SU-DHL-6 (cell line): ENCODE measurements at regions not wholly inside any gene's neighbourhood (a gene's known extent, or its start where the extent isn't known, plus 50 kb on each side); places are given as distances from the start of the nearest gene placed in this dataset.

Experiments
- H2AFZ ChIP-seq: fragments of 200-600 bp; sonication (generic); 2 replicates; pipeline ENCODE4 v1.6.1; 2014; ENCODE audit warnings: low read depth, mild to moderate bottlenecking, moderate library complexity, mixed read lengths, antibody characterized with exemption, low read length; ENCODE audit not compliant: severe bottlenecking
- H3F3A ChIP-seq: fragments of 200-600 bp; shearing (Covaris generic); 2 replicates; pipeline ENCODE4 v1.6.0; 2016; ENCODE audit warnings: antibody characterized with exemption, mild to moderate bottlenecking; ENCODE audit not compliant: insufficient read depth
- H3K27ac ChIP-seq: fragments of 200-600 bp; sonication (generic); 2 replicates; pipeline ENCODE4 v1.5.1; 2016; ENCODE audit warnings: low read depth, mild to moderate bottlenecking, low read length, moderate library complexity, mixed read lengths
- H3K27me3 ChIP-seq: fragments of 200-600 bp; sonication (generic), shearing (Covaris generic); 2 replicates; pipeline ENCODE4 v1.6.0; 2014; ENCODE audit warnings: mild to moderate bottlenecking, low read length
- H3K36me3 ChIP-seq: fragments of 200-600 bp; sonication (generic); 2 replicates; pipeline ENCODE4 v1.6.1; 2014; ENCODE audit warnings: mild to moderate bottlenecking, low read length, mixed read lengths
- H3K4me2 ChIP-seq: fragments of 300-600, 200-600 bp; shearing (Covaris generic), sonication (generic); 2 replicates; pipeline ENCODE4 v1.6.0; 2014; ENCODE audit warnings: low read length, low read depth, mild to moderate bottlenecking; ENCODE audit not compliant: poor library complexity, severe bottlenecking
- H3K4me3 ChIP-seq: fragments of 200-600 bp; sonication (generic); 2 replicates; pipeline ENCODE4 v1.5.1; 2014; ENCODE audit warnings: antibody characterized with exemption, low read length, mild to moderate bottlenecking, mixed read lengths; ENCODE audit not compliant: insufficient read depth, poor library complexity, severe bottlenecking
- H3K79me2 ChIP-seq: fragments of 200-600 bp; sonication (generic); 2 replicates; pipeline ENCODE4 v1.6.1; 2014; ENCODE audit warnings: mild to moderate bottlenecking, low read length, moderate library complexity; ENCODE audit not compliant: insufficient read depth
- H3K9ac ChIP-seq: fragments of 200-600 bp; sonication (generic); 2 replicates; pipeline ENCODE4 v1.7.0; 2014; ENCODE audit warnings: mild to moderate bottlenecking, low read length
- H3K9me2 ChIP-seq: fragments of 200-600 bp; sonication (generic); replicated peaks from 2 replicates; pipeline ENCODE4 v1.6.1; 2014; ENCODE audit warnings: low read length; ENCODE audit not compliant: insufficient read depth
- H3K9me3 ChIP-seq: fragments of 200-600 bp; sonication (generic); 2 replicates; pipeline ENCODE4 v1.6.1; 2014; ENCODE audit warnings: low read length, mixed read lengths; ENCODE audit not compliant: insufficient read depth
- H4K20me1 ChIP-seq: fragments of 200-600 bp; sonication (generic); 2 replicates; pipeline ENCODE4 v1.6.1; 2014; ENCODE audit warnings: low read depth, mild to moderate bottlenecking, antibody characterized with exemption, low read length, moderate library complexity, mixed read lengths
- EZH2phosphoT487 ChIP-seq: fragments of 200-600 bp; sonication (generic), shearing (Covaris generic); conservative IDR thresholded peaks from 2 replicates; pipeline ENCODE4 v1.6.1; 2018; ENCODE audit warnings: mild to moderate bottlenecking, antibody characterized with exemption, low read length, moderate library complexity, mixed read lengths
- TF ChIP-seq, protein P1 (sequence below): fragments of 200-600 bp; sonication (generic); IDR thresholded peaks from one replicate; pipeline ENCODE4 v1.5.1; 2017; ENCODE audit warnings: antibody characterized with exemption, mild to moderate bottlenecking, low read length, moderate library complexity; ENCODE audit not compliant: insufficient read depth, poor library complexity, severe bottlenecking

DNA sequence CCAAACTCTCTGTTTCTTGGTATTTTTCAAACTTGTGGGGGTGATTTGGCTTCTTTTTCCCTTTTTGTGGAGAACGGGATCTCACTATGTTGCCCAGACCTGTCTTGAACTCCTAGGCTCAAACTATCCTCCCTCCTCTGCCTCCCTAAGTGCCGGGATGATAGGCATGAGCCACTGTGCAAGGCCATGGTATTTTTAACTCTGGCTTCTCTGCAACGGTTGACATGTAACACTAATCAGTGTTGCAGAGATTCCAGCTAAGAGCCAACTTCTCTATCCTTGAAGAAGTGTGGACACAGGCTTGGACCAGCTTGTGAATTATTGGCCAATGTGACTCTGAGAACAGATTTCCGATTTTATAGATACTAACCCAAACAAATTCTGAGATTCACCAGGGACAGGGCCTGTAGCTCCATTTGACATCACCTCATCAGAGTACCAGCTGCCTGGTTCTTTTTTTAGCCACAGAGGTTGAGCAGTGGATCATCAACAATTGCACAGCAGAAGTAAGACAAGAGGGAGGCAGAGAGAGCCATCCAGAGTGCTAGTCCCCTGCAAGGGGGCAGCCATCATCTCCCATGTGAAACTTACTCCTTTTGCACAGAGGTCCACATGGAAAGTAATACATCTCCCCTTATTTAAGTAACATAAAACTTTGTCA, 98.1 kb upstream of the SYNPR start:
- no peak overlapping the region for H3K27ac ChIP-seq
- H3F3A ChIP-seq = peaks cover 3% of the 10 kb centered on the region; the same call in 1 of the 2 replicates
- H3K4me2 ChIP-seq = no peak overlapping the region
- H4K20me1 ChIP-seq = no peaks in the 10 kb centered on the region
- no peak overlapping the region for H3K4me3 ChIP-seq
- no peak overlapping the region for H3K9ac ChIP-seq
- H3K9me2 ChIP-seq = no peaks in the 10 kb centered on the region
- no peaks in the 10 kb centered on the region for H3K9me3 ChIP-seq
- H3K36me3 ChIP-seq = no peaks in the 10 kb centered on the region
- no peak for TF ChIP-seq EZH2phosphoT487
- TF ChIP-seq, protein P1, sequence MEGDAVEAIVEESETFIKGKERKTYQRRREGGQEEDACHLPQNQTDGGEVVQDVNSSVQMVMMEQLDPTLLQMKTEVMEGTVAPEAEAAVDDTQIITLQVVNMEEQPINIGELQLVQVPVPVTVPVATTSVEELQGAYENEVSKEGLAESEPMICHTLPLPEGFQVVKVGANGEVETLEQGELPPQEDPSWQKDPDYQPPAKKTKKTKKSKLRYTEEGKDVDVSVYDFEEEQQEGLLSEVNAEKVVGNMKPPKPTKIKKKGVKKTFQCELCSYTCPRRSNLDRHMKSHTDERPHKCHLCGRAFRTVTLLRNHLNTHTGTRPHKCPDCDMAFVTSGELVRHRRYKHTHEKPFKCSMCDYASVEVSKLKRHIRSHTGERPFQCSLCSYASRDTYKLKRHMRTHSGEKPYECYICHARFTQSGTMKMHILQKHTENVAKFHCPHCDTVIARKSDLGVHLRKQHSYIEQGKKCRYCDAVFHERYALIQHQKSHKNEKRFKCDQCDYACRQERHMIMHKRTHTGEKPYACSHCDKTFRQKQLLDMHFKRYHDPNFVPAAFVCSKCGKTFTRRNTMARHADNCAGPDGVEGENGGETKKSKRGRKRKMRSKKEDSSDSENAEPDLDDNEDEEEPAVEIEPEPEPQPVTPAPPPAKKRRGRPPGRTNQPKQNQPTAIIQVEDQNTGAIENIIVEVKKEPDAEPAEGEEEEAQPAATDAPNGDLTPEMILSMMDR = no peak
- no peak overlapping the region for H2AFZ ChIP-seq
- H3K79me2 ChIP-seq = no peaks in the 10 kb centered on the region
- no peaks in the 10 kb centered on the region for H3K27me3 ChIP-seq

- Histone ChIP-seq H3K9me2 (no peaks in the 10 kb centered on the region), H3K4me2 (no peak overlapping the region), H3K36me3 (no peaks in the 10 kb centered on the region), H3K9ac (no peak overlapping the region), H3K9me3 (no peaks in the 10 kb centered on the region), H3F3A (no peaks in the 10 kb centered on the region), H3K27me3 (no peaks in the 10 kb centered on the region), H2AFZ (no peak overlapping the region), H3K27ac (no peak overlapping the region), H3K4me3 (no peak overlapping the region), H3K79me2 (no peaks in the 10 kb centered on the region), H4K20me1 (no peaks in the 10 kb centered on the region)
- TF ChIP-seq, protein P1 = no peak
- no peak for TF ChIP-seq EZH2phosphoT487
Observed at GRCh38 chr3:63192248-63192647, 85.9 kb upstream of the SYNPR start.

DNA sequence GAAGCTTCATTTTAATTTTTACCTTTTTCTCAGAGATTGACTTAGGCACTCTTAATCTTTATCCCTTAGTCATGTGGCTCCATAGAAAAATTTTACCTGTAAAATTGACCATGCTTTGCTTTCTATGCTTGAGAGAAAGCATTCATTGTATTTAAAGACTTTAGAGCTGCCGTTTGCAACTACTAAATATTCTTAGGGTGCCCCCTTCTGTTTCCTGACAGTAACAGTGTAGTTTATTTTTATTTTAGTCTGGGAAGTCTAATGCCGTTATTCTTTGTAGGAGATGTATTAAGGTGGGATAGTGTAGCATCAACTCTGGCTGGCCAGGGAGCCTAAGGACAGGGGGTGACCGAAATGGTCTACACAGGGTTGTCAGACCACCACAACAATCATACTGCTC, 84.5 kb upstream of the SYNPR start:
- no peaks in the 10 kb centered on the region for H3K36me3 ChIP-seq
- no peaks in the 10 kb centered on the region for H3K27me3 ChIP-seq
- no peaks in the 10 kb centered on the region for H3F3A ChIP-seq
- no peak overlapping the region for H2AFZ ChIP-seq
- H3K79me2 ChIP-seq = no peaks in the 10 kb centered on the region
- H3K9ac ChIP-seq = no peak overlapping the region
- H3K4me2 ChIP-seq = no peak overlapping the region
- no peak for TF ChIP-seq EZH2phosphoT487
- TF ChIP-seq, protein P1 = peak; percentile 76
- H3K27ac ChIP-seq = no peak overlapping the region
- no peak overlapping the region for H3K4me3 ChIP-seq
- H3K9me3 ChIP-seq = no peaks in the 10 kb centered on the region
- H3K9me2 ChIP-seq = no peaks in the 10 kb centered on the region
- H4K20me1 ChIP-seq = no peaks in the 10 kb centered on the region
